Natural killer cell (primary cell): ENCODE measurements at regions not wholly inside any gene's neighbourhood (a gene's known extent, or its start where the extent isn't known, plus 50 kb on each side); places are given as distances from the start of the nearest gene placed in this dataset.
"Not testable (repeated sequence)": the region's sequence is repeated elsewhere in the genome, so short reads cannot be mapped to it uniquely, and the experiment has no call there.

Source experiments
- ATAC-seq, 3 donors: fragments of 150-1000 bp in 2 of 3; fragments of 200-7000 bp in 1 of 3; cut with Tn5 transposase; 1 replicate in 1 of 3; 2 replicates in 2 of 3; pipeline ENCODE4 v1.10.0; 2021; ENCODE audit warnings: mild to moderate bottlenecking in 2 of 3, moderate library complexity in 2 of 3
- DNase-seq, 2 donors: peaks; one replicate each; pipeline versions ENCODE4 v3.0.0 to v3.0.0-alpha.2; 2013 to 2021; ENCODE audit warnings: mixed read lengths in 1 of 2
- H3K27ac ChIP-seq: one replicate; pipeline ENCODE4 v1.5.1; 2013; ENCODE audit warnings: mild to moderate bottlenecking, low read length
- H3K27me3 ChIP-seq: one replicate; pipeline ENCODE4 v1.6.1; 2013; ENCODE audit warnings: low read length; ENCODE audit not compliant: control insufficient read depth, insufficient read depth
- H3K36me3 ChIP-seq: one replicate; pipeline ENCODE4 v1.6.1; 2013; ENCODE audit warnings: low read length; ENCODE audit not compliant: control insufficient read depth, insufficient read depth
- H3K4me1 ChIP-seq: one replicate; pipeline ENCODE4 v1.6.1; 2013; ENCODE audit warnings: low read length; ENCODE audit not compliant: control insufficient read depth, insufficient read depth
- H3K4me3 ChIP-seq: one replicate; pipeline ENCODE4 v1.5.1; 2013; ENCODE audit warnings: low read length
- H3K9me3 ChIP-seq: one replicate; pipeline ENCODE4 v1.6.1; 2013; ENCODE audit warnings: low read length; ENCODE audit not compliant: control insufficient read depth, insufficient read depth
- H3K27ac Mint-ChIP-seq, 2 donors: one replicate each; pipeline ENCODE4 v1.8.0; 2022; ENCODE audit warnings: mild to moderate bottlenecking in 2 of 2, mixed read lengths in 2 of 2, moderate library complexity in 1 of 2
- H3K27me3 Mint-ChIP-seq, 2 donors: one replicate each; pipeline ENCODE4 v1.8.0; 2022; ENCODE audit warnings: low read depth in 2 of 2, mixed read lengths in 2 of 2
- H3K36me3 Mint-ChIP-seq: one replicate; pipeline ENCODE4 v1.8.0; 2022; ENCODE audit warnings: mixed read lengths
- H3K4me1 Mint-ChIP-seq, 2 donors: one replicate each; pipeline ENCODE4 v1.8.0; 2022; ENCODE audit warnings: mixed read lengths in 2 of 2
- H3K4me3 Mint-ChIP-seq: one replicate; pipeline ENCODE4 v1.8.0; 2022; ENCODE audit warnings: mild to moderate bottlenecking, moderate library complexity, mixed read lengths
- H3K9me3 Mint-ChIP-seq, 2 donors: one replicate each; pipeline ENCODE4 v1.8.0; 2022; ENCODE audit warnings: mixed read lengths in 2 of 2
- CTCF ChIP-seq: fragments of 200-600 bp; IDR thresholded peaks from one replicate; pipeline ENCODE4 v1.8.0; 2022; ENCODE audit warnings: antibody characterized with exemption
- WGBS: methylation state at CpG from one replicate; pipeline ENCODE4 v1.1.7; 2013; ENCODE audit warnings: missing lambda C conversion rate; ENCODE audit not compliant: insufficient coverage; 5-methylcytosine and 5-hydroxymethylcytosine counted together
- intact Hi-C: fragments of 100-400 bp; cut with micrococcal nuclease; formaldehyde crosslinking; loops from one replicate; pipeline ENCODE4 v1.14.2; 2022

- Mint-ChIP-seq H3K36me3 (no peaks in the 10 kb centered on the region), H3K9me3 (no peaks in the 10 kb centered on the region), H3K4me3 (no peak overlapping the region), H3K4me1 (no peaks in the 10 kb centered on the region), H3K27me3 (no peaks in the 10 kb centered on the region), H3K27ac (no peak overlapping the region)
- WGBS = 69% methylated on average over 7 of the region's 9 CpGs
- Histone ChIP-seq H3K4me3 (no peak overlapping the region), H3K27ac (no peak overlapping the region), H3K4me1 (no peaks in the 10 kb centered on the region), H3K36me3 (no peaks in the 10 kb centered on the region), H3K9me3 (no peaks in the 10 kb centered on the region), H3K27me3 (no peaks in the 10 kb centered on the region)
- DNase-seq (no peak), ATAC-seq (no peak)
- TF ChIP-seq CTCF = no peak
- intact Hi-C loops = no loop called here
These were observed 176.7 kb upstream of the ADAMTSL1 start for GRCh38 chr9:18297056-18297841.

- DNase-seq (no peak), ATAC-seq (no peak)
- Histone ChIP-seq H3K9me3 (no peaks in the 10 kb centered on the region), H3K4me3 (no peak overlapping the region), H3K36me3 (no peaks in the 10 kb centered on the region), H3K4me1 (no peaks in the 10 kb centered on the region), H3K27ac (no peak overlapping the region), H3K27me3 (no peaks in the 10 kb centered on the region)
- Mint-ChIP-seq H3K27me3 (no peaks in the 10 kb centered on the region), H3K9me3 (no peaks in the 10 kb centered on the region), H3K4me3 (no peak overlapping the region), H3K36me3 (no peaks in the 10 kb centered on the region), H3K4me1 (no peaks in the 10 kb centered on the region), H3K27ac (no peak overlapping the region)
- intact Hi-C loops = no loop called here
- no peak for TF ChIP-seq CTCF
- 89% methylated on average over 5 of the region's 5 CpGs for WGBS
These were observed 174.5 kb upstream of the ADAMTSL1 start for GRCh38 chr9:18299449-18299848.

GRCh38 chr9:18305167-18305806, 168.7 kb upstream of the ADAMTSL1 start:
- H3K4me3 ChIP-seq, H3K4me1 Mint-ChIP-seq, H3K36me3 Mint-ChIP-seq, H3K9me3 ChIP-seq, H3K27ac Mint-ChIP-seq, H3K9me3 Mint-ChIP-seq, DNase-seq, H3K27ac ChIP-seq, H3K36me3 ChIP-seq, H3K4me3 Mint-ChIP-seq, H3K27me3 ChIP-seq, intact Hi-C loops, H3K4me1 ChIP-seq, H3K27me3 Mint-ChIP-seq, ATAC-seq: not testable (repeated sequence)
- 86% methylated on average over 10 of the region's 10 CpGs for WGBS

GRCh38 chr9:18314316-18314715, 159.6 kb upstream of the ADAMTSL1 start:
- H3K27me3 ChIP-seq = no peaks in the 10 kb centered on the region
- no peak overlapping the region for H3K27ac Mint-ChIP-seq
- intact Hi-C loops = no loop called here
- H3K4me3 Mint-ChIP-seq = no peak overlapping the region
- peaks cover 7% of the 10 kb centered on the region for H3K36me3 Mint-ChIP-seq
- no peaks in the 10 kb centered on the region for H3K4me1 Mint-ChIP-seq
- no peaks in the 10 kb centered on the region for H3K4me1 ChIP-seq
- H3K27me3 Mint-ChIP-seq = no peaks in the 10 kb centered on the region
- no peaks in the 10 kb centered on the region for H3K36me3 ChIP-seq
- ATAC-seq (no peak), DNase-seq (no peak)
- H3K9me3 ChIP-seq = no peaks in the 10 kb centered on the region
- H3K4me3 ChIP-seq = no peak overlapping the region
- WGBS = 94% methylated on average over 14 of the region's 14 CpGs
- peaks cover 3 to 12% of the 10 kb centered on the region in 2 donors for H3K9me3 Mint-ChIP-seq
- no peak overlapping the region for H3K27ac ChIP-seq
- no peak for TF ChIP-seq CTCF
